GM21360 (cell line): ENCODE measurements at regions not wholly inside any gene's neighbourhood (a gene's known extent, or its start where the extent isn't known, plus 50 kb on each side); places are given as distances from the start of the nearest gene placed in this dataset.
"Not testable (repeated sequence)": the region's sequence is repeated elsewhere in the genome, so short reads cannot be mapped to it uniquely, and the experiment has no call there.

Source experiments
- ATAC-seq: cut with Tn5 transposase; IDR thresholded peaks from one replicate; pipeline ENCODE4 v1.9.1; 2021; ENCODE audit warnings: mild to moderate bottlenecking, moderate library complexity; ENCODE audit not compliant: unreplicated experiment

DNA sequence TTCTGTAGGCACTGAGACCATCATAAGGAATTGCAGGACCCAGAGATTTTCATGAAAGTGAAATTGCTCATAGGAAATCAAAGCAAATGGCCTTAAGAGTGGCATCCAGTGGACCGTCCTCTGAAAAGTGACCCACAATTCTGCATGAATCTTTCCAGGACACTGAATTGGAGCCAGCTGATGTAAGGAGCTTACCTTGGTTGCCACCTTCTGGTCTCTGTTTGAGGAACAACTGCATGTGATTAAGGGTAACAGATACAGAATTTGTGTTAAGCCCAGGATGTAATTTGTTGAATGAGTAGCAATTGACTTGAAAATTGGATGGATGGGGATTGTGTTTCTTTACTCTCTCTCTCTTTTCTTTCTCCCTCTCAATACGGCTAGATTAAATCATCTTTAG lies 49.9 kb upstream of the GAS1 start:
- ATAC-seq = no peak

DNA sequence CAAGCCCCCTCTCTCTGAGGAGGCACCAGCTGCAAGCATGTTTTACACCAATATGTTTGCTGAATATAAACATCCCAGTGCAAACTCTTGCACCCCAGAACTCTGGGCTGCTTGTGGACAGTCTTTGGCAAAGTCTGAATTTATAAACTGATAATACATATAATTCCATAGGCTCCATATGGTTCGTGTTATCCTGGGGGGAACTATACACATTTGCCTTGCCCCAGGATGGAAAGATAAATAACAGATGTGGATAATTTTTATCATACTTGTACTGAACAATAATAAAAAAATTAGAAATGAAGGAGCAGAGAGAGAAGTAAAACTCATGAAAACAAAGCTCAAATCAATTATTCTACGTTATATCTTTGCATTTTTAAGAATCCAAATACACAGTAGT lies 50.6 kb upstream of the GAS1 start:
- no peak for ATAC-seq

DNA sequence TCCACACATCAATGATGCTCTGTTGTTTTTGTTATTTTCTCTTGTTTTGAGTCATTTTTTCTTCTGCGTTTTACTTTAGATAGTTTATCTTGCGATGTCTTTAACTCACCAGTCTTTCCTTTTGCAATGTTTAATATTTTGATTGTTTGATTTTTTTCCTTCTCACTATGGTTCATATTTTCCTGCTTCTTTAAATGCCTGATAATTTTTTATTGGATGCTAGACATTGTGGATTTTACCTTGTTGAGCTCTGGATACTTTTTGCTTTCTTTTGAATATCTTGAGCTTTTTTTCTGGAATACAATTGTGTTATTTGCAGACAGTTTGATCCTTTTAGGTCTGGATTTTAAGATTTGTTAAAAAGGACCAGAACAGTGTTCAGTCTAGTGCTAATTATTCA lies 55.2 kb upstream of the GAS1 start:
- ATAC-seq = no peak

DNA sequence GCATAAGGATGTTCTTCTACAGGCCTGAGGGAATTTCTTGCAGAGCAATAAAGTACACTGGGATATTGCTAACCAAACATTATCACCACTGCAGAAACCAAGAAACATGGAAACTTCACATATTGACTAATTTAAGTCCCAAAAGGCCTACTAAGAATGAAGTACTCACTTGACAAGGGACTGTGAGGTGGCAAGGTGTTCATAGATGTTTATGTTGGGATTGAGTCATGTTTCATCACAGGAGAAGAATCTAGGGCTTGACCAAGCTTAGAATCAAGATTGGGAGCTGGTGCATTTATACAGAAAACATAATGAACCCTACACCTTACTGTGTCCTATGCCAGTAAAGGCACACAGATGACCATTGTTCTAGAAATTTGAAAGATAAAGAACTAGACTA lies 56.7 kb upstream of the GAS1 start:
- no peak for ATAC-seq

DNA sequence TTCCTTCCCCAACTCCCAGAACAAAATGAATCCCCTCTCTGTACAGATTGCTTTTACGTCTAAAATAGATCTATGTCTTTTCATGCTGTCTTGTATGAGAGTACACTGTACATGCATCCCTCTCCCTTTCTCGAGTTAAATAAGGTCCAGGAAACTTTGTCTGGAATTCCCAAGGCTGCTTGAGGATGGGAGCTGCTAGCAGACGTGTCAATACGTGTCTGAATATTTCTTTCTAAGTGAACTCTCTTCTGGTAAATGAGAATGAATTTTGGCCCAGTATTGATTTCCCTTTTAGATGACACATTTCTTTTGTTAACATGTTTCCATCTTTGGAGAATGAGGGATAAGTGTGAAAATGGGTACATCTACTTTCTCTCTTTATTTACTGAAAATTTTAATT lies 59.6 kb upstream of the GAS1 start:
- ATAC-seq = no peak

DNA sequence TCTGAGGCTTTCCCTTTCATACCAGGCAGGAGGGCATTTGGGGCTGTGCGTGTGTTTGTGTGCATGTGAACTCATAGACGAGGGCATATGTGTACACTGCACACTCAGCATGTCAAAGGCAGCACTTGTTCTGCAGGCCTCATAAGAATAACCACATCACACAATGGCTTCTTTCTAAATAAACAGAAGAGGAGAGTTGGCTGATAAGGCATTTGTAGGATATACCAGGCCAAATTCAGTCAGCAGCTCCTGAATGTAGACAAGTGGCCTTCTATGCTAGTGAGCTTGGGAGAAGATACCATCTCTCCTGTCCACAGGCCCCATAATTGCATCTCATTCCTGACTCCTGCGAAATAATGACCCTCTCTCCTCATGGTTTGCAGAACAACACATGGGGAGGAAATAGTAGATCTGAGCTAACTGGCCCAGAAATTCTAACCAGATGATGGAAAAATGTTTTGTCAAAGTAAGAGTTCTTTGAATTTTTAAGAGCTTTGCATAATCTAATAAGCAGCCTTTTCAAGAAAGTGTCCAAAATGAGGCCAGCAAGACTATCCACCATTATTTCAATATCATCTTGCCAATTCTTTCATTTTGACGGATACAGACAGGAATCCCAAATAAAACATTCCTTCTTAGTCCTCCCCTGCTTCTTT lies 60.5 kb upstream of the GAS1 start:
- no peak for ATAC-seq

DNA sequence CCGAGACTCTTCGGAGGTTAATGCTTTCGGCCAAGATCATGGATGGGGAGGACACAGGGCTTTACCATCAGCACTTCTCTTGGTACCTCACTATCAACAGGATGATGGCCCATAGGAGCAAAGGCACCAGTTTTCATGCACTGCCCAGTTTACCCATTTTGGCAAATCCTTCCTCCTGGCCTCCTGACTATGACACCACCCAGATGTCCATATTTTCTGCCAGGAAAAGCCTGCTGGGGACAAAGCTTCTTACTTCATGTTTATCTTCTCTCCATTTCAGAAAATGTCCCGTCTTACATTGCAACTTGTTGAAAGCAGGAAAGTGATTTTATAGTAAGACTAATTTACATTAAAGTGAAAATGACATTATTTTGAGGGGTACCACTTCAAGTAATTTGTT lies 61.4 kb upstream of the GAS1 start:
- no peak for ATAC-seq

DNA sequence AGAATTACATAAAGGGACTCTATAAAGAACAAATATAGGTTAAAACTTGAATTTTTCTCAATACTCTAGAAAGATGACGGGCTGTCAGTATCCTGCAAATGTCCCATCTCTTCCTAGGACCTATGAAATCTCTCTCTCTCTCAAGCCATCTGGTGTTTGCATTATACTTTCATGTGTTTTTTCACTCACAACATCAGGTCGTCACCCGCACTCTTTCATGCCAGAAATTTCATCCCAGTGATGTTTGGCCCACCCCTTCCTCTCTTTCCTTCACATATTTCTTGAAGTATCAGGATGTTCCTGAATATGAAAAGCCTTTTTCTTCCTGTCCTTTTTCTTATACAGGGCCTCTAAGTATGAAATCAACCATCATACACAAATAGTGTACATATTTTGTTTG lies 63.3 kb upstream of the GAS1 start:
- no peak for ATAC-seq

DNA sequence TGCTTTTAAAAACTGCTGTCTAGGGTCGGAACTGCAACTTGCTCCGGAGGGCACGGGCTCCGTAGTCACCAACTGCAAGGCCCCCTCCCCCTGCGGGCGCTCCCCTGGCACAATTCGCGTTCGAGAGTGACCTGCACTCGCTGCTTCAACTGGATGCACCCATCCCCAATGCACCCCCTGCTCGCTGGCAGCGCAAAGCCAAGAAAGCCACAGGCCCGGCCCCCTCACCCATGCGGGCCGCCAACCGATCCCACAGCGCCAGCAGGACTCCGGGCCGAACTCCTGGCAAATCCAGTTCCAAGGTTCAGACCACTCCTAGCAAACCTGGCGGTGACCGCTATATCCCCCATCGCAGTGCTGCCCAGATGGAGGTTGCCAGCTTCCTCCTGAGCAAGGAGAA lies 64.2 kb upstream of the GAS1 start:
- ATAC-seq = no peak

DNA sequence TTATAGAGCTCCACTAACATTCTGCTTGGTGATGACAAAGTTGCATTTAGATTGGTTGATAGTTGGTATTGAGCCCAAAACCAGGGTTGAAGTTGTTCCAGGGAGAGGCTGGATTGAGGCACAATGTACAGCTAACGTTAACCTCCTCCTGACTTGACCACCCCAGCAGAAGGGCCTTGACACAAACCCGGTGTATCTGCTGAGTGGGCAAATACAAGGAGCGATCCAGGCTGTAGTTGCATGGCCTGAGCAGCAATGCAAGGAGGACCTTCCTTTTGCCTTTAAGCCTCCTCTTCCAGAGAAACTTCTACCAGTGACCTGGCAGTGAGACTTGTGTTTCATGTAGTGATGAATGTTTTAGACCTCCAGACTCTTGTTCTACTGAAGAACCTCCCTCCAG lies 66.2 kb upstream of the GAS1 start:
- ATAC-seq = no peak

DNA sequence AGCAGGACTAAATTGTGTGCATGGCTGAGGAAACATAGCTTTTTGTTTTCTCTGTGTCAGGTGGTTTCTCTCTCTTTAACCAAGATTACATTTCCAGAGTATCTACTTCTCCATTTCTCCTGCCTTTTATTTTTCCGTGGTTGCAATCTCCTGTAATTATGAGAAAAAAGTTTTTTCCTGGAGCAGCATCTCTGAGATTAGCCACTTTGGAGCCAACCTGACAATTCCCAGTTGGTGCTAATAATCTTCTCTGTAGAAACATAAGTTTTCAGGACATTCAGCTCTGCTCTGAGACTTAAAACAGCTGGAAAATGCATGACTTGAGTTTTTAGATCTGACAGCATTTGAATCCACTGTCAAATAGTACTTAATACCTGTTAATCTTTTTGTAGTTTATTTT lies 67.1 kb upstream of the GAS1 start:
- ATAC-seq = no peak

DNA sequence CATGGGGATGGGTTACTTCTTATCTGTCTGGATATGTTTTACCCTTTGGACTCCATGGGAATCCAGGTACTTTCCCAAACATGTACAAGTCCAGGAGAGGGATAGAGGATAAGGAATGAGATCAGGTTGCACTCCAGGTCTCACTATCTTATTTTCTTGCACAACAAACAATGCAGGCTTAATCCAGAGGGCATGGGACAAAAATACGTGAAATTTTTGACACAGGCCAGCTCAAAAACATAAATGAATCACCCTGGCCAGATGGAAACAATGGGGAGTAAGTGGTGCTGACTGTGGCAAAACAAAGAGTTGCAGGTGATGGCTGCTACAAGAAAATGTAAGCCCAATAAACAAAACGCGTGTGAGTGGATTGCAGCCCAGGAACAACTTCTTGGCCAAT lies 69.4 kb upstream of the GAS1 start:
- no peak for ATAC-seq

DNA sequence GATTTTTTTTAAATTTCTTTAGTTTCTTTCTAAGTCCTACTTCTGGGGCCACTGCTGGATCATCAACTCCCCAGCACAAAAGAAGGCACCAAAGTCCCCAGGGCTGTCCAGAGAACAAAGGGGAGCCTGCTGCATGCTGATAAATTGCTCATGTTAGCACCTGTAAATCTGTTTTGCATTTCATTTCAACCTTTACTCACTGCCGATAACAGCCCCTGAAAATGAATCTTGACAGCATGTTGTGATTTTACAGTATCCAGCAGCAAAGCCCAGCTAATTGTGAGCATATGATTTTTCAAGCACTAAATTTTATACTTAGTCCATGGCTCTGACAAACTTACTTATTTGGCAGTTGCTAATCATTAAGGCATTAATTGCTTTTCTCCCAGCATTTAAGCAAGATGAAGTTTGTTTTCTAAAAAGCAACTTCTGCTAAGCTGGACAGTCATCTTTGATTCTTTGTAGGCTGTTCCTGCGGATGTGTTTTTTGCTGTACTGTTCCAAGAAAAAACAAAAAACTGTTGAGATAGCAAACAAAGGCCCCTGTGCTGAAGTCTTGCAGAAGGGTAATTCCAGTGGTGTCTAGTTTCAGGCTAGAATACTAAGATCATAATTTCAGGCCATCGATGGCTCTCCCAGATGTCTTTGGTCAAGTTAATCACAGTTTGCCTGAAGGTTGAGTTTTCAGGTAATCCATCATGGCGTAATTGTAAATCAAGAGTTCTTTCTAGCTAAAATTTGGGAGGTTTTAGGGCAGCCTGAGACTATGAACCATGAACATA lies 73.1 kb upstream of the GAS1 start:
- ATAC-seq = no peak

DNA sequence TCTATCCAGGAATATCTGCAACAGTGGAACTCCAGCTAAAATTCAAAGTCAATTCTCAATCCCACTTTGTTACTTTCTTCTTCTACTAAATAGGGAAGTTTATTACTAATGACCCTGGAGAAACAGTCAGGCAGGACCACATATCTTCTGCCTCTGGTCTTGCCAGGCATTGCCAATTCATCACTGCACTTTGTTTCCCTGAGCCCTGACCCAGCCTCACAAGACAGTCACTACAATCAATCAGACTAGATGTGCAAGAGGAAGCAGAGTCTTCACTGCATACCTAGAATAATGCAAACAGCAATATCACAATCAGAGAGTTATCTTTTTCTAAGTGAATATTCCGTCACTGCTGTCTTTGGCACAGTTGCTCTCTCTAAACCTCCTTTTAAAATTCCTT lies 74.9 kb upstream of the GAS1 start:
- no peak for ATAC-seq

DNA sequence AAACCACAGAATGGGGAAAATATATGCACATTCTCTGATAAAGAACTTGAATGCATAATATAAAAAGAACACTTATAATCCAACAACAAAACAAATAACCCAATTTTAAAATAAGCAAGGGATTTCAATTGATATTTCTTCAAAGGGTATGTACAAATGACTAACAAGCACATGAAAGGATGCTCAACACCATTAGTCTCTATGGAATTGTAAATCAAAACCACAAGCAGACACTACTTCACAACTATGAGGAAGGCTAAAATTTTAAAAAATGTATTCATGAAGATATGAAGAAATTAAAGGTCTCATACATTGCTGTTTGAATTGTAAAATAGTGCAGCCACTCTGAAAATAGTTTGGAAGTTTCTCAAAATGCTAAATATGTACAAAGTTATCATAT lies 78.9 kb upstream of the GAS1 start:
- ATAC-seq = no peak

DNA sequence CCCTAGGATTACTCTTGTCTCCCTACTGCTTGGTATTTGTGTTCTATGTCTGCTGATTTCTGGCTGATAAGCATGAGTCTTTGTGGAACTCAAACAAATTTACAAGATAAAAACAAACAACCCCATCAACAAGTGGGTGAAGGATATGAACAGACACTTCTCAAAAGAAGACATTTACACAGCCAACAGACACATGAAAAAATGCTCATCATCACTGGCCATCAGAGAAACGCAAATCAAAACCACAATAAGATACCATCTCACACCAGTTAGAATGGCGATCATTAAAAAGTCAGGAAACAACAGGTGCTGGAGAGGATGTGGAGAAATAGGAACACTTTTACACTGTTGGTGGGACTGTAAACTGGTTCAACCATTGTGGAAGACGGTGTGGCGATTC lies 81.5 kb upstream of the GAS1 start:
- ATAC-seq = not testable (repeated sequence)

DNA sequence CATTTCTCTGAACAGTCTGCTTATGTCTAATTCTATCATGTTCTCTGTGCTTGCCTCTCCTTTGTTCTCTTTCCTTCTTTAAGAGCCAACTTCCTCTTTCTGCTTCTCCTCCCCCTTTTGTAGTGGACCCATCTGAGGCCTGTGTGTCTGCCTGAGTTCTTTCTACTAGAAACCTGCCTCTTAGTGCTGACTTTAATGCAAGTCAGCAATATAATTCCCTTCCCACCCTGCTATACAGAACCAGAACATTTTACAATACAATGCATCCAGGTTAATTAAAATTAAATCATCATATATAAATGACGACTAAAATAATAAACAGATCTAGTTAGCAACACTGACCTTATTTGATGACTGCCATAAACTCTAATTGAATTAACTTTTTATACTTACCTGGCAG lies 82.6 kb upstream of the GAS1 start:
- no peak for ATAC-seq

DNA sequence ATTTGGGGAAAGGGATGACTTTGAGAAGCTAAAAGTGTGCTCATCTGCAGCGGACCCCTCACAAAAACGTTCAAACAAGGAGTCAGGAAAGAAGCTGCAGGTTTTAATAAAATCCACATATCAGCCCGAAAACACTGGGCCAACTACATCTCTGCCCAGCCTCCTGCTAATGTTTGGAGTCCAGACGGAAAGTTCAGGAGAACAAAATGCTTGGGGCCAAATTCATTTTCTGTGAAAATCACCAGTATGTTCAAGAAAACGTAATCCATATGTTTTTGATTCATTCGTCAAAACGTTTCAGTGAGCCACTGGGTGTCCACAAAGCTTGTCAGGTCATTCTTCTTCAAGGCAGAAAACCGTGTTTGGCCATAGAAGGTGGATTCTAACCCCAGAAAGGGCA lies 87.5 kb upstream of the GAS1 start:
- no peak for ATAC-seq

DNA sequence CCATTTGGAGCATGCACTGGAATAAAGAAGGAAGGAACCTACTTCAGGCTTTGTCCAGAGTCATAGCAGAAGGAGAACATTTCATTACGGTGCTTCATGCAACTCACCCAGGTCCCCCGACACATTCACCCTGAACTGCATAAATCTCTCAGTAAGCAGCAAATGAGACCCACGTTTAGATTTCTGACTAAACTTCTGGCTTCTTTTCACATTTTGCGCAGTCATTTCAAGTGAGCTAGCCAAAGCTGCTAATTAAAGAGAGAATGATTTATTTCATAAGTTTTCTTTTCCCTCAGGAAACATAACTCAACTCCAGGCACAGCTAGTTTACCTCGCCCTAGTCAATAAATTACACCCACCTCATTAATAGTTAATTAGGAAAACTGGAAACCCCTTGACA lies 88.6 kb upstream of the GAS1 start:
- ATAC-seq = no peak

DNA sequence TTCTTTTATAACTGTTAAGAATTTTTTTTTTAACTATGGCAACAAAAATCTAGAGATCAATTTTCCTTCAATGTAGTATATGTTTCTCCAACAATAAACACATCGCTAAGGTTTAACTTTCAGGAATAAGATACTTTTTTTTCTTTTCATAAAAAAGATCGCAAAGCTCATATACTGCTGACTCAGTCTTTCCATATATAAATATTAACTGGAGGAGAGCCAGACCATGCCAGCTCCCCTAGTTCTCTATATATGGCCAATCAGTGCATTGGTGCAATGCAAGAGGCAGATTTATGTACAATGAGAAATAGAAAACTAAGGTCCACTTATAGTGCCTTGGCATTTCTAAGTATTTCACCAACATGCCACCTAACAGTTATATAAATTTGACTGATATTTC lies 89.2 kb upstream of the GAS1 start:
- ATAC-seq = no peak

DNA sequence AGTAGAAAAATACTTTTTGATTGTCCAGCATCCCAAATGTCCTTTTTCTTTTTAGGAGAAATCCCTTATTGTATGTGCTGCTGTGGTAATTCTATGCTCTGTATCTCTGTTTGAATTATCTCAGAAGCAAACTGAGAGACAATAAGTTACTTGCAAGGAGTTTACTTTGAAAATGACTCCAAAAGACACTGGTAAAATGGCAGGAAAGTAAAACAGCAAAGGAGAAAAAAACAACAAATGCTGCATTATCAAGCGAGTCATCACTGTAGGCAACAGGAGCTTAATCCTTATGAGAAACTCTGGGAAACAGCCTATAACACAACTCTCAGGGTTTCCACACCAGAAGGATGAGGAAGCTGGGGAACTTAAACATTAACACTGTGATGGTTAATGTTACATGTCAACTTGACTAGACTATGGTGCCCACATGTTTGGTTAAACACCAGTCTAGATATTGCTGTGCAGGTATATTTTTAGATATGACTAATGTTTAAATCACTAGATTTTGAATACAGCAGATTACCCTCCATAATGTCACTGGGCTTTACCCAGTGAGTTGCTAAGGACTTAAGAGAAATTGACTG lies 92.6 kb upstream of the GAS1 start:
- ATAC-seq = no peak

DNA sequence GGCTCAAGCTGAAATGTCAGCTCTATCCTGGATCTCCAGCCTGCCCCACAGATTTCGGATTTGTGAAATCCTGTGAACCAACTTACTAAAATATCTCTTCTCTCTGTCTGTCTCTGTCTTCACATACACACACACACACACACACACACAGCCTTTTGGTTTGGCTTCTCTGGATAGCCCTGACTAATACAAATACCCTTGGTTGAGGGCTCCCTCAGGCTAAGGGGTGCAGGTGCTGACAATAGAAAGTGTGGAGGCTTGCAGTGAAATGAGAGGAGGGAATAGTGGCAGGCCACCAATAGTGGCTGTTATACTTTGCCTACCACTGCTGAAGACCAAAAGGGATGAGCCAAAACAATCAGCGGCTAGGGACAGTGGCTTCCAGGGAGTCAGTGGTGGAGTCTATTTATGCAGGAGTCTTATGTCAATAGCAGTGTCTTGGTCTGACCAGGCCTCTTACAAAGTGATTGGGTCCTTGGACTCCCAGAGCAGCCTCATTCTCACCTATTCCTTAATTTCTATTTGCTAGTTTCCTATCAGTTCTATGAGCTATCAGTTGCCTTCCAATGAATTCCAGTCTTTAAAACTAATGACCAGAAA lies 93.2 kb upstream of the GAS1 start:
- no peak for ATAC-seq
